ENCODE measurements at regions not wholly inside any gene's neighbourhood (a gene's known extent, or its start where the extent isn't known, plus 50 kb on each side); places are given as distances from the start of the nearest gene placed in this dataset.

DNA sequence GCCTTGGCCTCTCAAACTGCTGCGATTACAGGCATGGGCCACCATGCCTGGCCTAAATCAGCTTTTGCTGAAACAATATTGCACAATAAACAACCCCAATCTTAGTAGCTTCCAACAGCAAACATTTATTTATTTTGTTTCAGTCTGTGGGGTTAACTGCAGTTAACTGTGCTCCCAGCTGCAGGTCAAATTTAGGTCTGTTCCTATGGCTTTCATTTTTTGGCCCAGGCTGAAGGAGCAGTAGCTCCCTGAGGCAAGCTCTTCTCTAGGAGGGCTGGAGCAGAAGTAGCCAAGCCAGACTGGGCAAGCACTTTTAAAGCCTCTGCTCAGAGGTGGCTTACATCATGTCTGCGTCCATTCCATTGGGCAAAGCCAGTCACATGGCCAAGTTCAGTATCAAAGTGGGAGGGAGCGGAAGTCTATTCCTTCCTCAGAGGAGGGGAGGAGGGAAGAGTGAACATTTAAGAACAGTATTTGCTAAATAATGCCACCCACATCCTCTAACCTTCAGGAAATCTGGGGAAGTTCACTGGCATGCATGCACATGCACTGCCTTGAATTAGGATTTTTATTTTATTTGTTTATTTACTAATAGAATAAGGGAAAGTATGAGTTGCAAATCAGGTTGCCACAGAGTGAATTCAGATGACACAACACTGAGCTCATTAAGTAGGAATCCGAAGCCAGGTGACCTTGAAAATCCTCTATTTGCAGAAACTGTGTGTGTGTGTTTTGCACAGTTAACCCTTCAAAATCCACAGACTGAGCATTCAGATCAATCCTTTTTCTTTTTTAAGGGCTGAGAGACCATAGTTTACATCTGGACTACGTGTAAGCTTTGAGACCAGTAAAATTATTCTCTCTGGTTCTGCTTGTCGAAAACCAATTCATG lies 122.0 kb upstream of the SEL1L start:
- ChIA-PET CTCF (no interaction called here), POLR2A (no interaction called here)
- Histone ChIP-seq H3K9me3 (no peaks in the 10 kb centered on the region), H3K4me3 (ENCODE audit: low read depth, low read length) (no peak overlapping the region), H3K4me1 (no peaks in the 10 kb centered on the region), H3K27me3 (replicated peaks; ENCODE audit: control insufficient read depth, insufficient read depth, low read length) (no peaks in the 10 kb centered on the region), H3K36me3 (ENCODE audit: control insufficient read depth, insufficient read depth, low read length) (no peaks in the 10 kb centered on the region)
- Mint-ChIP-seq H3K4me3 (ENCODE audit: unreplicated experiment) (no peak overlapping the region), H3K9me3 (ENCODE audit: unreplicated experiment) (peaks cover 10% of the 10 kb centered on the region), H3K27ac (ENCODE audit: unreplicated experiment) (no peak overlapping the region), H3K27me3 (ENCODE audit: insufficient read depth, unreplicated experiment) (no peaks in the 10 kb centered on the region), H3K36me3 (ENCODE audit: insufficient read depth, unreplicated experiment) (no peaks in the 10 kb centered on the region), H3K4me1 (ENCODE audit: low read depth, unreplicated experiment) (no peaks in the 10 kb centered on the region)
- DNase-seq: peak in 1 of 2 experiments; percentile 7
- TF ChIP-seq, protein P1, sequence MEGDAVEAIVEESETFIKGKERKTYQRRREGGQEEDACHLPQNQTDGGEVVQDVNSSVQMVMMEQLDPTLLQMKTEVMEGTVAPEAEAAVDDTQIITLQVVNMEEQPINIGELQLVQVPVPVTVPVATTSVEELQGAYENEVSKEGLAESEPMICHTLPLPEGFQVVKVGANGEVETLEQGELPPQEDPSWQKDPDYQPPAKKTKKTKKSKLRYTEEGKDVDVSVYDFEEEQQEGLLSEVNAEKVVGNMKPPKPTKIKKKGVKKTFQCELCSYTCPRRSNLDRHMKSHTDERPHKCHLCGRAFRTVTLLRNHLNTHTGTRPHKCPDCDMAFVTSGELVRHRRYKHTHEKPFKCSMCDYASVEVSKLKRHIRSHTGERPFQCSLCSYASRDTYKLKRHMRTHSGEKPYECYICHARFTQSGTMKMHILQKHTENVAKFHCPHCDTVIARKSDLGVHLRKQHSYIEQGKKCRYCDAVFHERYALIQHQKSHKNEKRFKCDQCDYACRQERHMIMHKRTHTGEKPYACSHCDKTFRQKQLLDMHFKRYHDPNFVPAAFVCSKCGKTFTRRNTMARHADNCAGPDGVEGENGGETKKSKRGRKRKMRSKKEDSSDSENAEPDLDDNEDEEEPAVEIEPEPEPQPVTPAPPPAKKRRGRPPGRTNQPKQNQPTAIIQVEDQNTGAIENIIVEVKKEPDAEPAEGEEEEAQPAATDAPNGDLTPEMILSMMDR (IDR thresholded peaks at IDR 0.05; ENCODE audit: insufficient read depth in 1 of 2, low read depth in 1 of 2, low read length in 1 of 2, severe bottlenecking in 1 of 2, unreplicated experiment in 1 of 2): no peak
- intact Hi-C loops (cut with micrococcal nuclease; ENCODE audit: unreplicated experiment): no loop called here
- BruUV-seq (replicated peaks): no TSS peak

- Mint-ChIP-seq H3K9me3 (ENCODE audit: unreplicated experiment) (peaks cover 10% of the 10 kb centered on the region), H3K4me3 (ENCODE audit: unreplicated experiment) (no peak overlapping the region), H3K36me3 (ENCODE audit: insufficient read depth, unreplicated experiment) (no peaks in the 10 kb centered on the region), H3K4me1 (ENCODE audit: low read depth, unreplicated experiment) (no peaks in the 10 kb centered on the region), H3K27me3 (ENCODE audit: insufficient read depth, unreplicated experiment) (no peaks in the 10 kb centered on the region), H3K27ac (ENCODE audit: unreplicated experiment) (no peak overlapping the region)
- DNase-seq: no peak
- Histone ChIP-seq H3K9me3 (no peaks in the 10 kb centered on the region), H3K4me3 (ENCODE audit: low read depth, low read length) (no peak overlapping the region), H3K4me1 (no peaks in the 10 kb centered on the region), H3K36me3 (ENCODE audit: control insufficient read depth, insufficient read depth, low read length) (no peaks in the 10 kb centered on the region), H3K27me3 (replicated peaks; ENCODE audit: control insufficient read depth, insufficient read depth, low read length) (no peaks in the 10 kb centered on the region)
- POLR2A ChIA-PET: no interaction called here
- CTCF ChIA-PET: no interaction called here
- intact Hi-C loops (cut with micrococcal nuclease; ENCODE audit: unreplicated experiment): no loop called here
- TF ChIP-seq, protein P1 (IDR thresholded peaks at IDR 0.05; ENCODE audit: insufficient read depth in 1 of 2, low read depth in 1 of 2, low read length in 1 of 2, severe bottlenecking in 1 of 2, unreplicated experiment in 1 of 2): no peak
- BruUV-seq (replicated peaks): no TSS peak
These were observed 123.2 kb upstream of the SEL1L start for GRCh38 chr14:81656811-81657210.

- no peak overlapping the region for H3K4me3 ChIP-seq (ENCODE audit: low read depth, low read length)
- TF ChIP-seq, protein P1 (IDR thresholded peaks at IDR 0.05; ENCODE audit: insufficient read depth in 1 of 2, low read depth in 1 of 2, low read length in 1 of 2, severe bottlenecking in 1 of 2, unreplicated experiment in 1 of 2): no peak
- Mint-ChIP-seq H3K27ac (ENCODE audit: unreplicated experiment) (no peak overlapping the region), H3K27me3 (ENCODE audit: insufficient read depth, unreplicated experiment) (peaks cover 3% of the 10 kb centered on the region), H3K4me1 (ENCODE audit: low read depth, unreplicated experiment) (no peaks in the 10 kb centered on the region), H3K4me3 (ENCODE audit: unreplicated experiment) (no peak overlapping the region), H3K36me3 (ENCODE audit: insufficient read depth, unreplicated experiment) (no peaks in the 10 kb centered on the region), H3K9me3 (ENCODE audit: unreplicated experiment) (no peaks in the 10 kb centered on the region)
- BruUV-seq (replicated peaks): no TSS peak
- H3K27me3 ChIP-seq (replicated peaks; ENCODE audit: control insufficient read depth, insufficient read depth, low read length): no peaks in the 10 kb centered on the region
- H3K4me1 ChIP-seq: no peaks in the 10 kb centered on the region
- DNase-seq: no peak
- ChIA-PET POLR2A (no interaction called here), CTCF (no interaction called here)
- H3K9me3 ChIP-seq: no peaks in the 10 kb centered on the region
- intact Hi-C loops (cut with micrococcal nuclease; ENCODE audit: unreplicated experiment): no loop called here
- no peaks in the 10 kb centered on the region for H3K36me3 ChIP-seq (ENCODE audit: control insufficient read depth, insufficient read depth, low read length)
These were observed 128.4 kb upstream of the SEL1L start for GRCh38 chr14:81662066-81662465.

Data from Caco-2 (cell line).